Large intestine (tissue), 3 donors: ENCODE measurements at regions not wholly inside any gene's neighbourhood (a gene's known extent, or its start where the extent isn't known, plus 50 kb on each side); places are given as distances from the start of the nearest gene placed in this dataset.
"Not testable (repeated sequence)": the region's sequence is repeated elsewhere in the genome, so short reads cannot be mapped to it uniquely, and the experiment has no call there.

Experiments used
- DNase-seq, 2 donors: peaks; one replicate each; pipeline versions ENCODE4 v3.0.0 to v3.0.0-alpha.2; 2013
- H3K27ac ChIP-seq: one replicate; pipeline ENCODE4 v1.5.1; 2013; ENCODE audit warnings: low read length
- H3K27me3 ChIP-seq: 2 replicates; pipeline ENCODE4 v1.6.1; 2013; ENCODE audit warnings: low read length; ENCODE audit not compliant: control insufficient read depth, insufficient read depth
- H3K36me3 ChIP-seq: 2 replicates; pipeline ENCODE4 v1.6.1; 2013; ENCODE audit warnings: low read length; ENCODE audit not compliant: control insufficient read depth, insufficient read depth
- H3K4me1 ChIP-seq: one replicate; pipeline ENCODE4 v1.6.1; 2013; ENCODE audit warnings: low read length; ENCODE audit not compliant: control insufficient read depth, insufficient read depth
- H3K4me3 ChIP-seq: one replicate; pipeline ENCODE4 v1.5.1; 2013; ENCODE audit warnings: low read length
- H3K9me3 ChIP-seq: one replicate; pipeline ENCODE4 v1.6.1; 2013; ENCODE audit warnings: mild to moderate bottlenecking, low read depth, low read length, moderate library complexity; ENCODE audit not compliant: control insufficient read depth
- WGBS: methylation state at CpG from one replicate; pipeline ENCODE4 v1.1.5; 2013; ENCODE audit warnings: low lambda C conversion rate; ENCODE audit not compliant: insufficient coverage; 5-methylcytosine and 5-hydroxymethylcytosine counted together

GRCh38 chr21:27352885-27353284, 386.0 kb upstream of the ADAMTS5 start:
- Histone ChIP-seq H3K9me3 (no peaks in the 10 kb centered on the region), H3K4me3 (no peak overlapping the region), H3K36me3 (no peaks in the 10 kb centered on the region), H3K4me1 (no peaks in the 10 kb centered on the region), H3K27ac (no peak overlapping the region), H3K27me3 (no peaks in the 10 kb centered on the region)
- DNase-seq, result no peak

GRCh38 chr21:27346041-27346448, 379.2 kb upstream of the ADAMTS5 start:
- Histone ChIP-seq H3K9me3 (no peaks in the 10 kb centered on the region), H3K4me1 (no peaks in the 10 kb centered on the region), H3K36me3 (no peaks in the 10 kb centered on the region), H3K4me3 (no peak overlapping the region), H3K27ac (no peak overlapping the region), H3K27me3 (no peaks in the 10 kb centered on the region)
- WGBS, result 86% methylated on average over 1 of the region's 2 CpGs
- no peak for DNase-seq

GRCh38 chr21:27339902-27340301, 373.0 kb upstream of the ADAMTS5 start:
- Histone ChIP-seq H3K27ac (no peak overlapping the region), H3K36me3 (no peaks in the 10 kb centered on the region), H3K9me3 (no peaks in the 10 kb centered on the region), H3K4me3 (no peak overlapping the region), H3K4me1 (no peaks in the 10 kb centered on the region), H3K27me3 (no peaks in the 10 kb centered on the region)
- no CpG with 5 or more reads among the region's 5 CpGs for WGBS
- DNase-seq, result peak in 1 of 2 donors; percentile 4

- WGBS, result no CpG with 5 or more reads among the region's 5 CpGs
- H3K27ac ChIP-seq, DNase-seq: not testable (repeated sequence)
Measured at GRCh38 chr21:27338007-27338406, 371.1 kb upstream of the ADAMTS5 start.

GRCh38 chr21:27333096-27333495, 366.2 kb upstream of the ADAMTS5 start:
- Histone ChIP-seq H3K27me3 (no peaks in the 10 kb centered on the region), H3K27ac (no peak overlapping the region), H3K4me3 (no peak overlapping the region), H3K36me3 (no peaks in the 10 kb centered on the region), H3K9me3 (peaks cover 2% of the 10 kb centered on the region), H3K4me1 (no peaks in the 10 kb centered on the region)
- 100% methylated on average over 1 of the region's 1 CpG for WGBS
- DNase-seq, result no peak

More at GRCh38 chr21:27338007-27338406, 371.1 kb upstream of the ADAMTS5 start:
- H3K36me3 ChIP-seq, H3K4me1 ChIP-seq, H3K4me3 ChIP-seq, H3K27me3 ChIP-seq, H3K9me3 ChIP-seq: not testable (repeated sequence)

- peak in 1 of 2 donors; percentile 15 for DNase-seq
- H3K4me1 ChIP-seq, result no peaks in the 10 kb centered on the region
- H3K27ac ChIP-seq, result no peak overlapping the region
- no peaks in the 10 kb centered on the region for H3K27me3 ChIP-seq
- H3K9me3 ChIP-seq, result peaks cover 2% of the 10 kb centered on the region
- no peaks in the 10 kb centered on the region for H3K36me3 ChIP-seq
- 31% methylated on average over 3 of the region's 6 CpGs for WGBS
- H3K4me3 ChIP-seq, result no peak overlapping the region
Measured at GRCh38 chr21:27329255-27329851, 362.5 kb upstream of the ADAMTS5 start.

- Histone ChIP-seq H3K27me3 (no peaks in the 10 kb centered on the region), H3K4me3 (no peak overlapping the region), H3K4me1 (no peaks in the 10 kb centered on the region), H3K9me3 (peaks cover 2% of the 10 kb centered on the region), H3K36me3 (no peaks in the 10 kb centered on the region), H3K27ac (no peak overlapping the region)
- WGBS, result no CpG with 5 or more reads among the region's 4 CpGs
- DNase-seq, result no peak
Measured at GRCh38 chr21:27326301-27326700, 359.4 kb upstream of the ADAMTS5 start.

GRCh38 chr21:27323331-27323730, 356.4 kb upstream of the ADAMTS5 start:
- H3K27me3 ChIP-seq, result no peaks in the 10 kb centered on the region
- no peaks in the 10 kb centered on the region for H3K36me3 ChIP-seq
- H3K4me3 ChIP-seq, result no peak overlapping the region
- H3K27ac ChIP-seq, result no peak overlapping the region
- no CpG with 5 or more reads among the region's 2 CpGs for WGBS
- H3K9me3 ChIP-seq, result no peaks in the 10 kb centered on the region
- DNase-seq, result no peak
- no peaks in the 10 kb centered on the region for H3K4me1 ChIP-seq

- Histone ChIP-seq H3K4me3 (no peak overlapping the region), H3K36me3 (no peaks in the 10 kb centered on the region), H3K4me1 (no peaks in the 10 kb centered on the region), H3K27me3 (no peaks in the 10 kb centered on the region), H3K9me3 (no peaks in the 10 kb centered on the region), H3K27ac (no peak overlapping the region)
- WGBS, result 92% methylated on average over 2 of the region's 2 CpGs
- no peak for DNase-seq
Measured at GRCh38 chr21:27321791-27322190, 354.9 kb upstream of the ADAMTS5 start.

- Histone ChIP-seq H3K27me3 (no peaks in the 10 kb centered on the region), H3K27ac (no peak overlapping the region), H3K4me1 (no peaks in the 10 kb centered on the region), H3K9me3 (no peaks in the 10 kb centered on the region), H3K36me3 (no peaks in the 10 kb centered on the region), H3K4me3 (no peak overlapping the region)
- no CpG with 5 or more reads among the region's 3 CpGs for WGBS
- DNase-seq, result no peak
Measured at GRCh38 chr21:27320868-27321267, 354.0 kb upstream of the ADAMTS5 start.

GRCh38 chr21:27317601-27318000, 350.7 kb upstream of the ADAMTS5 start:
- H3K4me1 ChIP-seq, H3K4me3 ChIP-seq, H3K36me3 ChIP-seq, H3K27me3 ChIP-seq, DNase-seq, H3K9me3 ChIP-seq, H3K27ac ChIP-seq: not testable (repeated sequence)
- whole genome bisulfite sequencing, result no CpG with 5 or more reads among the region's 3 CpGs
